ENCODE measurements at regions not wholly inside any gene's neighbourhood (a gene's known extent, or its start where the extent isn't known, plus 50 kb on each side); places are given as distances from the start of the nearest gene placed in this dataset.
A peak's percentile ranks its signal among the peaks of the same experiment; 100 is the strongest.

DNA sequence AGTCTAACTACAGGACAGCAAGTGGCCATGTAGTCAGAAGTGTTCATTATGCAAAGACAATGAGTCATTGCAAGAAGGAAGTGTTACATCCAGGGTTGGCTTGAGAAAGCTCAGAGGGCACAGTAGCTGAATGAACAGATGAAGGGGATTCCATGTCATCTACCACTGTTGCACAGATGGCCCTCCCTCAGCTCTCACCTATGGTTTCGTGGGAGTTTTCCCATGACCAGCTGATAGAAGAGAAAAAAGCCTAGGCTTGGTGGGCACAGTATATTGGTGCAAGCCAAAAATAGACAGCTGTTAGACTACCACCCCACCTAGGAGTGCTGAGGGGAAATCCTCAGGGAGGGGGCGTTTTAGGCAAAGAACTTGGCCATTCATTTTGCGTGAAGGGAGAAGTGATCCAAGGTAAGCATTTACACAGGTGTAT, 217.0 kb downstream of the DMRT2 start:
- DNase-seq (ENCODE audit: low read depth in 2 of 2): no peak

DNA sequence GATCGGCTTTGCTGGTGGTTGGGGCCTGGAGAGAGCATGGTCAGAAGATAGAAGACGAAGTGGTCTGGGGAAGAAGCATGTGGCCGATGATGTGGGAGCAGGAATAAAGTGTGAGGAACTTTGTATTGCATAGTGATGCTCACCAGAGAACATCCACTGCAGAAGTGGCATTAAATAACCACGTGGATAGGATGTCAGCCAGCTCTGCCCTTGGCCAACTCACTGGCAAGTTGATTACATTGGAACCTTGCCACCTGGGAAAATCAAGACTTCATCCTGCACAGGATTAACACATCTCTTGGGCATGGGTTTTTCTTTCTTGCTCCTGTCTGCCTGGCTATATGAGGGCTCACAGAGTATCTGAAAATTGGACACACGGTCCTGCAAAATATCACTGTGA, 217.4 kb downstream of the DMRT2 start:
- DNase-seq (ENCODE audit: low read depth in 2 of 2): no peak

DNA sequence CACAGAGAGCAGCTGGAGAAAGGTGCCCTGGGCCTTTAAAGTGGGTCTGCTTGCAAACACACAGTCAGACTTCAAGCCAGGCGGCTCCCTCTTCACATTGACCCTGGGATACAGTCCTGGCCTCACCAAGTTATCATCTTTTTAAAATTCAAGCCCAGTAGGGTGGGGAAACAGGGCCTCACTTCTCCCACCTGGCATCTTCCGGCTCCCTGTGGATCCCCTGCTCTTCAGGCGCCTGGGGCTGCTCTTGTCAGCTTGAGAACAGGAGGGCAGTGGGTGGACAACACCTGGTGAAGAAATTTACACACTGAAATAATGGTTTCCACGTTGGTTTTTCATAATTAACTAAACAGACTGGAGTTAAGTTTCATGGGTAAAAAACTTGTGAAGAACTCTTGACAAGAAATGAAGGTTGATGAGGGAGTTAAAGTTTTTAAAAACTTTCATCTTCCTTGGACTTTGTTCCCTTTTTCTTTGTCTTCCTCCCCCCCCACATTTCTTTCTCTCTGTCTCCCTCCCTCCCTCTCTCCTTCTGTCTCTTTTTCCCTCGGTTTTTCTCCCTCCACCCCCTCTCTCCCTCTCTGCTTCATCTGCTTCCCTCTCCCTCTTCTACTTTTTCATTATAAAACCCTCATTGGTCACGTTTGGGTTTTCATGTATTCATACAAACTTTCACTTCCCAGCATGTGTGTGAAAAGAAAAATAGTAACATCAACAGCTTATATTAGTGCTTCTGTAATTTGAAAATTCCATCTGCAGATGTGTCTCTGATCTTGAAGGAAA, 219.6 kb downstream of the DMRT2 start:
- no peak for DNase-seq (ENCODE audit: low read depth in 2 of 2)

DNA sequence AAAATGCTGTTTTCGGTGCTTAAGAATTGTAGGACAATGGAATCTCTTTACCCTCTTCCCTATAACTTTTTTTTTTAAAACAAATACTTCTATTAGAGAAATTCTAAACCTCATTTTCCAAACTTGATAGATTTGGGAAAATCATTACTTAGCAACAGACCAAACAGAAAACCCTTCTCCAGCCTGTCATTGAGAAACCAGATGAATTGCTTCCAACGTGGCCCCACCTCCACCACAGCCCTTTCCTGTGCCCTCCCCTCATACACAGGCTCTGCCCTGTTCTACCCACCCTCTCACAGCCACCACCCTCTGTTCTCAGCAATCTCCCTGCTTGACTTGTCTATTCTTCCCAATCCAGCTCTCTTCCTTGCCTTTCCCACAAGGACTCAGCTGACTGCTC, 221.2 kb downstream of the DMRT2 start:
- DNase-seq (ENCODE audit: low read depth in 2 of 2): no peak

DNA sequence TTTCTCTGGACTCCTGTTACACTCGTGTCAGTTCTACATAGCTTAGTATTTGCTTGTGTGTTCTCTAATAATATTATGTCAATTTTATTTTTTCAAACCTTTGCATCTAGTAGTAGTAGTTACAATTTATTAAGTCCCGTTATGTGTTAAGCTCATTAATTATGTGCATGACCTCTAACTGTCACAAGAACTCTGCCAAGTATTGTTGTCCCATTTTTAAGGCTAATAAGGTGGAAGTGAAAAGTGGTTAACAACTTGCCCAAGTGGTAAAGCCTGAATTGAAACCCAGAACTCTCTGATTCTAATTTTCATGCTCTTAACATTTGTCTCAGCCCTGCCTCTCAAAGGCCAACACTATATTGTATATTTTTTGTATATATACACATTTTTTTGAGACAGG, 221.6 kb downstream of the DMRT2 start:
- DNase-seq (ENCODE audit: low read depth in 2 of 2): no peak

DNA sequence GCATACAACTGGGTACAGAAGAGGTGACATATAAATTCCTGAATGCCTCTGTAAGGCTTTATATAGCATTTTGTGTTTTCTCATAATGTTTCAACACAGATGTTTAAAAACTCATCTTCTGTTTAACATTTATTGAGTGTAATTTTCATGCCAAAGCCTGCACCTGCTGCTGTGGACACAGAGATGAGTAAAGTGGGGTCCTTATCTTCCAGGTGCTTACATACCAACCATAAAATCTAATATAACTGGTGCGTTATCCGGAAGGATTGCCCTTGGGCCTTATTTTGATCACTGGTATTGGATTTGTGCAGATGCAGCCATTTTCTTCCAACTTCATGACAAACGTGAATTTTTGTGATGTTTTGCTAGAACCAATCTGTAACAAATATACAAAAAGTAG, 222.3 kb downstream of the DMRT2 start:
- no peak for DNase-seq (ENCODE audit: low read depth in 2 of 2)

DNA sequence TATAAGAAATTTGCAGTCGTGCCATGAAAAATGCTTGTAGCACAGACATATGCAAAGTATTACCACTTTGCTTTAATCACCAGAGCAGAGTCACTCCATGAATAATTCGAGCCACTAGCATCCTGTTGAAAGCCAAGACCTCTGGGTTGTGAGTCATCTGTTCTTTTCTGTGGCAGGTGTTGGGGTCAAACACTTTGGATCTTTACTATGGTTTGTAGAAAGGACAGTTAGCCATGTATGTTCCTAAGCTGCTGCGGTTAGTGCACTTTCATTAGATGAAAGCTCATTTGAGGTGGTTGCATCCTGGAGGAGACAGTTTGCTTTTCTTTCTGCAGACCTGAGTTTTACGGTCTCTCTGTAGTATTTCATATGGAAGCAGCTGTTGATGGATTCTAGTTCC, 223.7 kb downstream of the DMRT2 start:
- peak in 1 of 2 experiments; percentile 1 for DNase-seq (ENCODE audit: low read depth in 2 of 2)

DNA sequence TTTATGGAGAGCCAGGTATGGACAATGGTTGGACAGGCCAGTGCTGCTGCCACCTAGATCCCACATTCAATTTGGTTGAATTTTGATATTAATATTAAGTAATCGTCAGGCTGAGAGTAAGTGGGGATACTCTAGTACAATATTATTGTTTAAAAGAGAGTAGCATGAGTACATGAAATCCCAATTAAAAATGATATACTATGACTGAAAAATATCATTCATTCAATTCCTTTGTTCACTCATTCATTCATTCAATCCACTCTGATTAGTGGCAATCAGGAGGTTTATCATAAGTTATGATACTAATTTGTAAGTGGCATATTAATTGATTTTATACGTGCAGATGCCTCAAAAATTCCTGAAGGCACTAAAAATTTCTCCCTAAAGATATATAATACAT, 224.2 kb downstream of the DMRT2 start:
- DNase-seq (ENCODE audit: low read depth in 2 of 2): no peak

DNA sequence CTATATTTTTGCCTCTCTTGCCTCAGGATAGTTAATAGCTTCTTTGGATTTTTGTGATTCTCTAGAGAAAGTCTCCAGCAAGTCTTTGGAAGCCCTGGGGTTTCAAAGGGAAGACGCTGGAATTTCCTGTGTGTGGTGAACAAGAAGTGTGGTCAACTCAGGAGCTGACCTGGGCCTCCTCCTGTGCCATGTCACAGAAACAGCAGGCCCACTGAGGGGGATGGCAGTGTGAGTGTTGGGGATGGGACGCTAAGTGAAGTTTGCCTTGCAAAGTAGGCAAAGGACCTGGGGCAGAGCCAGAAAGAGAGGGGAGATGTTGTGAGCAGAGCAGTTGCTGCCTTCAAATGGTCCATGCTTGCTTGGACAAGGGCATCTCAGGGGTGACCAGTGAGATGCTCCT, 226.3 kb downstream of the DMRT2 start:
- no peak for DNase-seq (ENCODE audit: low read depth in 2 of 2)

DNA sequence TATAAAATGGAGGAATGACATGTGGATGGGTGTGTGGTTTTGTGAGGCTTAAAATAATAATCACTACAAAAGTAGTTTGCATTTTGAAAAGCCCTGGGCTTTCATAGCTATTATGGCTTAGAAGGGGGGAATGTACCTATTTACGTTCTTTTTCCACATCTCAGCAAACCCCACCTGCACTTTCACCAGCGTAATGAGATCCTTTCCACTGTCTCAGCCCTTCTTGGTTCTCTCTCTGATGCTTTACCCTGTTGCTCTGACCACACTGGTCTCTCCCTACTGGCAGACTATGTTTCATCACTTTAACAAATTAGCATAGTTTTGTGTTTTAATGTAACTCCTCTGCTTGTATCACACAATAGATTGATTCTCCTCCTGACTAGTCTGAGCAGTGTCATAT, 234.6 kb downstream of the DMRT2 start:
- no peak for DNase-seq (ENCODE audit: low read depth in 2 of 2)

DNA sequence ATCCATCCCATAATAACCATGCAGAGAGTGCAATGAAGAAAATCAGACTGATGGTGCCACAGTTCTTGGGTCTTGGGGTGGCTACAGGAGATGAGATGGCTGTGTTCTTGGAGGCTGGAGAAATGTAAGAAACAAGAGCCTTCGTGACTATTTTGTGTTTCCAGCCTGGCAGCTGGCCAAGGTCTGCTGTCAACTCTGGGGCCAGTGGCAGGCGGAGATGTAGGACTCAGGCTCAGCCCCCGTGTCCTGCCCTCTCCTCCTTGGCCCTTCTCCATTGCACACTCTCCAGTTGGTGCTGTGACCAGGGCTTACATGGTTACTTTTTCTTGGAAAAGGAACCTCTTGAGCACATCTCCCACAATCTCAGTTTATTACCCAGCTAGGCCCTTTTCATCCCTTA, 235.4 kb downstream of the DMRT2 start:
- no peak for DNase-seq (ENCODE audit: low read depth in 2 of 2)

DNA sequence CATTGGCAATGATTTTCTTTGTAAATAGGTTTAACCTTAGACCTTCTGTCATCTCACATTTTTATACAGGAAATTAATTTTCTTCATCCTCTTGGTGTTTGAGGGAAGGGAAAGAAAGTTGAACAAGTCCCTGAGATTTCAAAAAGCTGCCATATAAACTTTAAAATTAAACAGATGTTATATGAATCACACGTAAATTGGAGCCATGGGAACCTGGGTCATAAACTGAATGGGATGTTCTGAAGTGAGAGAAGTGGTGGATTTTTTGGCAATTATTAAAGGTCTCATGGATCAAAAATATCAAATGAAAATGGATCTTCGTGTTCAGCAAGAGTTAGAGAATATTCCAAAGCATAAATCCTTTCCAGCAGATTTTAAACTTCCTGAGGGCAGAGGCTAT, 242.2 kb downstream of the DMRT2 start:
- no peak for DNase-seq (ENCODE audit: low read depth in 2 of 2)

DNA sequence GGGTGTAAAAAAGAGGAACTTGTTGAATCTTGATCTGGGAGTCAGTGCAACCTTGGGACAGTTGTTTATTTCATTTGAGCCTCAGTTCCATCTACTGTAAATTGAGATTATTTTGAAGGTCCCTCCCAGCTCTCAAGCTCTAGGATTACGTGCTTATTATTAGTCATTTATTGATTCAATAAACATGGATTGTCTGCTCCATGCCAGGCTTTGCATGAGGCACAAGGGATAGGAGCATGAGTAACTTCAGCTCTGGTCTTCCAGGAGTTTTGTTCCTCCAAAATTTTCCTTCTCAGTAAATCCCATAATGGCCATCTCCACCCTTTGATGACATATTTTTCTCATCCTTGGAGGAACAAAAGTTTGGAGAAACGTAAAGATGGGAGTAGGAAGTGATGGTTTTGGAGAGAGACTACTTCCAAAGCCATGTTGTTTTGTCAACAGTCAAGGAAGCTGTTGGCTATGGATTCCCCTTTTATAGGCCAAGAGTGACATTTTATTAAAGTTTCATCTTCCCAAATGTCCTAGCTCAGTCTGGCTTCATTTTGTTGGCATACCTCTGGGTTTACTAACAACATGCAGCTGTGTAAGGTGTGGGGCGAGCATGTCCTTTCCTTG, 244.6 kb downstream of the DMRT2 start:
- DNase-seq (ENCODE audit: low read depth in 2 of 2): no peak

DNA sequence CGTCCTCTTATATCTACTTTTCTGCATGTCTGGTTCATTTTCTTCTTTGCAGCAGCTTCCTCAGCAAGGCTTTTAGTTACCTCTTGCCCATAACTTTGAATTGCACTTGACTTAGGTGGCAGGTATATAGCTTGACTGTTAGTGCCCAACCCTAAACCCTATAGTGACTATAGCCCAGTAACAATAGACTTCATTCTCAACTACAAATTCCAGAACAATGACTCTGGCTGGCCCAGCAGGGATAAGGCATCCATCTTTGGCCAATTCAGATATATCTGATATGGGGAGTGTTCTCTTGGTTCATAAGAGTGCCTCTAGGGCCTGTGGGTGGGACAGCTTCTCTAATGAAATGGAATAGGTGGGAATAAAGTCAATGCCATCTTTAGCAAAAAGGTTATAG, 246.2 kb downstream of the DMRT2 start:
- DNase-seq (ENCODE audit: low read depth in 2 of 2): no peak

DNA sequence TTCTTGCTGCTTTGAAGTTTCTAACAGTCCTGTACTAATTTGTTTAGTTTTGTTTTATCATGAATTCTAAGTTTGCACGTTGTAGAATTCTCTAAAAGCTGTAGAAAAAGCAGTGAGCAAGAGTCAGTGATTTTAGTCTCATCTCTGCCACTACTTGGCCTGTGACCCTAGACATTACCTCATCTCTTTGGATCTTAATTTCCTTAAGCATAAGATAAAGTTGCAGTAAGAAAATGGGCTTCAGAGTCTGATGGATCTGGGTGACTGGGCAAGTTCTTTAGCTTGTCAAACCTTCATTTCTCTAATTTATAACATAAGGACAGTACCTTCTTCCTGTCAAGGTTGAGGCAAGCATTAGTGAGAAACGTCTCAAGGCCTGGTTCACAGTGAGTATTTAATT, 247.9 kb downstream of the DMRT2 start:
- DNase-seq (ENCODE audit: low read depth in 2 of 2): no peak

DNA sequence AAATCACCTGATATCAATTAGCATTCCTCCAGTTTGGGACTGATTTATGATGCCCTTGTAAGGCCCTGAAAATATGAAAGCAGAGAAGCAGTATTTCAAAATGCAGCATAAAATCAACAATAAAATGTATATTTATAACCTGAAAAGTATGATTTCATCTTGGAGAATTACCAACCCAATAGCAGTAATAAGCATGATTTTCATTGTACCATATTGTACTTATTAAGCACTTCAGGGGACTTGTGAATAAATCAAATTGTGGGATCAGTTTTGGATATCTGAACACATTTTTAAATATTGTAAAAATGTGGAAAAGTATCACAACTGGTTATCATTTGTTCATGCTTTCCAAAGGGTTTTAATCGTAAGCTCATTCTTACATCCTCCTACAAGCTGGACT, 250.8 kb downstream of the DMRT2 start:
- DNase-seq (ENCODE audit: low read depth in 2 of 2): peak; percentile 17 to 20

DNA sequence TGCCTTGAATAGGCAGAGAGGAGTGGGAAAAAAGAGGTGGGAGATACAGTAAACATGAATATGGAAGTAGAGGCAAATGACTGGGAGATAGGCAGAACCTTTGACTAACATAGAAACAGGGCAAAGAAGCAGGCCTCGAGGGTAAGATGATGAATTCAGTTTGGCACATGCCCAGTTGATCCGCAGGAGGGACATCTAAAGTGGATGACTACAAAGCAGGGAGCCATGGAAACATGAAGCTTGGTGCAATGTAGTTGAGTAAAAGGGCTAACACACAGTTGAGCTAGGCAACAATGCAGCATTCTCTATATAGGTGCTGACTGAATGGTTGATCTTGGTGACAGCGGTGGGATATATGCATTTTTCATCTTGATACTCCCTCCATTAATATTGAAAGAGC, 253.8 kb downstream of the DMRT2 start:
- no peak for DNase-seq (ENCODE audit: low read depth in 2 of 2)

DNA sequence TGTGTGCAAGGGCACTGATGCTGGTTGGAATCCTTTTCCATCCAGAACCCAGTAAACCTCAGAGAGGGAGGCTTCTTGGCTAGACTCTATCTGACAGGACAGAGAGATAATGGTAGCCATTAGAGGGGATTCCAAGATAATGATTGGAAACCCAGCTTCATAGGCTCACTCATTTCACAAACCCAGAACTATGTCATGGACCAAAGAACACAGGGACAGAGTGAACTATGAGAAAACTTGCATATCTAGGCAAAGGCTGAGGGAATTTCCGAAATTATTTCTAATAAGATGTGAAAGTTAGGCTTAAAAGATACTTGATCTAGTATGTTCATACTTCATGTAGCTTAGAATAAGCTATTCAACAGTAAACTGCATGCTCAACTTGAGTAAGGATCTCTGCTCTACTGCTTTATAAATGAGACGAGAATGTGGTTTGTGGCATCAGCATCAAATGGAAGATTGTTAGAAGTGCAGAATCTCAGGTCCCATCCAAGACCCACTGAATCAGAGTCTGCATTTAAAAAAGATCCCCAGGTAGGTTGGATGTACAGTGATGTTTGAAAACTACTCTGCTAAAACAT, 261.4 kb downstream of the DMRT2 start:
- DNase-seq (ENCODE audit: low read depth in 2 of 2): no peak

DNA sequence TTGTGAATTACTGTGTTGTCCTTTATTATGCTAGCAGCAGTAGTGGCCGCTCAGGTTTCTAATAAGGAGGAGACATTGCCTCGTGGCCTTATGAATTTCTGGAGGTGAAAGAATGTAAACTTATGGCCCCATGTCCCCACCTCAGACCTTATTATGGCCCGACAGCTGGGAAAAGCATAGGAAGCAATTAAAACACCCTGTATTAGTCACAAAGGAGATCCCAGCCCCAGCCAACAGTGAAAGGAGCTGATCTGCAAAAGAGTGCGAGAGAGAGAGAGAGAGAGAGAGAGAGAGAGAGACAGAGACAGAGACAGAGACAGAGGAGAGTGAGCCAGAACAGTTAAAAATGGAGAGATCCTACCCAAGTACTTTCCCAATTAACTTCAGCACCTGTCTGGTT, 269.3 kb downstream of the DMRT2 start:
- DNase-seq (ENCODE audit: low read depth in 2 of 2): no peak

DNA sequence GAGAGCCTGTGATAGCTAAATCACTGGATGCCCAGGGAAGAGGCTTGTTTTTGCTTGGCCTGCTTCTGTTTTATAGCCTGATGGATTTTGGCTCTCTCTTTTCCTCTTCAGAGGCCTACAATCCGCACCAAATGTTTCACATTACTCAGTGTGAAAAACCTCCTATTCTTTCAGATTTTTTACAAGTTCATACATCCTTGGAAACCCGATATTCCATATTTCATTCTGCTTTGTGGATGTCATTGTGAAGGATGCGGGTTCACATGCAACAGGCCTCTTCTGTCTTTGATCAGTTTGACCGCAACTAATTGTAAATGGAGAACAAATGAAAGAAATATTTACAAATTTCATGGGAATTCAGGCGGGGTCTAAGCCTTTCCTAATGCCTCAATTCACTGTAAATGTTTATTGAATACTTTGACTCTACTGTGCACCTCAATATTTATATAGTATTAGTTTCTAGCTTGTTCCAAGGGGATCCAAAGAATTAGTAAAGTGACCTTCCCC, 269.9 kb downstream of the DMRT2 start:
- DNase-seq (ENCODE audit: low read depth in 2 of 2): no peak

DNA sequence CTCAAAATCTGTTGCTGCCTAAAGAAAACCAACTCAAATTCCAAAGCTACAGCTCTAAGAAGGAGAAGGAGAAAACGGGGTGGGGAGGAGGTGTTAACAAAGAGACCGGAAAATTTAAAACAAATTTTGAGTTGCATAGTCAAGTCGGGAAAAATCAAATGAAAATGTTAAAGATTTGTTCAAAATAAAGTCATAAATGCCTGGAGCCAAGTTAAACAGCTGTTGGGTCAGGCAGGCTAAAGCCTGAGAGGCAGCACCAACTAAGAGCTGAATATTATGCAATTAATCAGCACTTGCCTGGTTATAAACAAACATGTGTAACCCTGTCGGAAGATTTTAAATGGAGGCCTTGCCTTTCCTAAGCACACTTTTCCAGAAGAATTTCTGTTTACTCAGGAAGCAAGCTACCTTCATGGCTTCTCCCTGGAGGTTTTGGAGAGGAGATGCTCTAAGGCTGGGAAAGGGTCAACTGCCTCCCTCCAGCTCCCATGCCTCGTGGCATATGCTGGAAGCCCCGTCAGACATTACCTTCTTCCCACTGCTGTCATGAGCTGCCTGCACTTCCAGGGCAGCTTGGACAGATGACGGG, 270.5 kb downstream of the DMRT2 start:
- no peak for DNase-seq (ENCODE audit: low read depth in 2 of 2)

DNA sequence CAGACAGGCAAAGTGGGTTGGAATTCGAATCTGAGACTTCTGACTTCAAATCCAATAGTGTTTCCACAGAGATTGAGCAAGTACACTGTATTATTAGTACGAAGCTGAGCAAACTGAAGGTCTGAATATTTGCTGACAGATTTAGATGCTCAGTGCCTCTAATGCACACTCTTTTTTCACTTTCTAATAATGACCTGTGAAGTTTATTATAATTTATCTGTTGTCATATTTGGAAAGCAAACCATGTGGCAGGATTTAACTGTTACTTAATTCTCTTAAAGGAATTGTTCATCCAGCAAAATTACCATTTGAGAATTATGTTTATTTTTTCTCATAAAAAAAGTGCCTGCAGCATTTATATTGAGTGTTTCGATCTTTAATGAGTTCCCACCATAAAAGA, 277.3 kb downstream of the DMRT2 start:
- DNase-seq (ENCODE audit: low read depth in 2 of 2): no peak

DNA sequence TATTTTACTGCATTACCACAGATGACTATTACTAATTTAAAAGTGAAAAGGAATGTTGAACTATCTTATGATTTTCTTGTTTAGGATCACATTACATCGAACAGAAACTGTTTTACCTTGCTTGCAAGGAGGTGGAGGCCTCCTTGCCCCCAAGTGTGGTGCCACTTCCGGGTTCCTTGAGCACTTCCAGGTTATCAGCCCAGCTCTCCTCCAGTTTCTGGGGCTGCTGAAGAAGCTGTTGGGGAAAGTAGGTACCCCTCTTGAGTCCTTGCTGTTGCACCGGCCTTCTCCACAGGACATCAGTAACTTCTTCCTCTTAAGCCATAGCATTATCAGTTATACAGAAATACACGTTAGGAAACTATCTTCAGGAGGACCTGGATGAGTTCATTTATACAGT, 278.2 kb downstream of the DMRT2 start:
- DNase-seq (ENCODE audit: low read depth in 2 of 2): no peak
